Ovary (tissue), 3 donors: ENCODE measurements at regions not wholly inside any gene's neighbourhood (a gene's known extent, or its start where the extent isn't known, plus 50 kb on each side); places are given as distances from the start of the nearest gene placed in this dataset.

ENCODE experiments used
- POLR2A ChIP-seq: fragments of 450-650 bp; IDR thresholded peaks from one replicate; pipeline ENCODE4 v1.6.1; 2017; ENCODE audit warnings: antibody characterized with exemption, mild to moderate bottlenecking, moderate library complexity
- TF ChIP-seq, protein P1 (sequence below), 3 donors: fragments of 450-650 bp in 2 of 3; fragments of 200-600 bp in 1 of 3; IDR thresholded peaks; one replicate each; pipeline versions ENCODE4 v1.5.1 to v1.8.0; 2016 to 2022; ENCODE audit warnings: antibody characterized with exemption in 3 of 3, mild to moderate bottlenecking in 1 of 3
- donor health status: DM: no; HTN: no; CAD: no.

- TF ChIP-seq, protein P1, sequence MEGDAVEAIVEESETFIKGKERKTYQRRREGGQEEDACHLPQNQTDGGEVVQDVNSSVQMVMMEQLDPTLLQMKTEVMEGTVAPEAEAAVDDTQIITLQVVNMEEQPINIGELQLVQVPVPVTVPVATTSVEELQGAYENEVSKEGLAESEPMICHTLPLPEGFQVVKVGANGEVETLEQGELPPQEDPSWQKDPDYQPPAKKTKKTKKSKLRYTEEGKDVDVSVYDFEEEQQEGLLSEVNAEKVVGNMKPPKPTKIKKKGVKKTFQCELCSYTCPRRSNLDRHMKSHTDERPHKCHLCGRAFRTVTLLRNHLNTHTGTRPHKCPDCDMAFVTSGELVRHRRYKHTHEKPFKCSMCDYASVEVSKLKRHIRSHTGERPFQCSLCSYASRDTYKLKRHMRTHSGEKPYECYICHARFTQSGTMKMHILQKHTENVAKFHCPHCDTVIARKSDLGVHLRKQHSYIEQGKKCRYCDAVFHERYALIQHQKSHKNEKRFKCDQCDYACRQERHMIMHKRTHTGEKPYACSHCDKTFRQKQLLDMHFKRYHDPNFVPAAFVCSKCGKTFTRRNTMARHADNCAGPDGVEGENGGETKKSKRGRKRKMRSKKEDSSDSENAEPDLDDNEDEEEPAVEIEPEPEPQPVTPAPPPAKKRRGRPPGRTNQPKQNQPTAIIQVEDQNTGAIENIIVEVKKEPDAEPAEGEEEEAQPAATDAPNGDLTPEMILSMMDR (IDR thresholded peaks at IDR 0.05) = no peak
- TF ChIP-seq POLR2A = no peak
These were observed 53.0 kb upstream of the ID2 start for GRCh38 chr2:8628866-8629209.
